ENCODE measurements at regions not wholly inside any gene's neighbourhood (a gene's known extent, or its start where the extent isn't known, plus 50 kb on each side); places are given as distances from the start of the nearest gene placed in this dataset.

- CTCF ChIA-PET = no interaction called here
- TF ChIP-seq, protein P1, sequence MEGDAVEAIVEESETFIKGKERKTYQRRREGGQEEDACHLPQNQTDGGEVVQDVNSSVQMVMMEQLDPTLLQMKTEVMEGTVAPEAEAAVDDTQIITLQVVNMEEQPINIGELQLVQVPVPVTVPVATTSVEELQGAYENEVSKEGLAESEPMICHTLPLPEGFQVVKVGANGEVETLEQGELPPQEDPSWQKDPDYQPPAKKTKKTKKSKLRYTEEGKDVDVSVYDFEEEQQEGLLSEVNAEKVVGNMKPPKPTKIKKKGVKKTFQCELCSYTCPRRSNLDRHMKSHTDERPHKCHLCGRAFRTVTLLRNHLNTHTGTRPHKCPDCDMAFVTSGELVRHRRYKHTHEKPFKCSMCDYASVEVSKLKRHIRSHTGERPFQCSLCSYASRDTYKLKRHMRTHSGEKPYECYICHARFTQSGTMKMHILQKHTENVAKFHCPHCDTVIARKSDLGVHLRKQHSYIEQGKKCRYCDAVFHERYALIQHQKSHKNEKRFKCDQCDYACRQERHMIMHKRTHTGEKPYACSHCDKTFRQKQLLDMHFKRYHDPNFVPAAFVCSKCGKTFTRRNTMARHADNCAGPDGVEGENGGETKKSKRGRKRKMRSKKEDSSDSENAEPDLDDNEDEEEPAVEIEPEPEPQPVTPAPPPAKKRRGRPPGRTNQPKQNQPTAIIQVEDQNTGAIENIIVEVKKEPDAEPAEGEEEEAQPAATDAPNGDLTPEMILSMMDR (conservative IDR thresholded peaks at IDR 0.05; ENCODE audit: low read depth, low read length) = no peak
- intact Hi-C loops (cut with micrococcal nuclease; ENCODE audit: unreplicated experiment) = no loop called here
- BruUV-seq (replicated peaks) = no TSS peak
- POLR2A ChIA-PET (ENCODE audit: low non-redundant PET) = no interaction called here
- H3K4me1 ChIP-seq (ENCODE audit: insufficient read depth, low read length, poor library complexity, severe bottlenecking) = no peaks in the 10 kb centered on the region
- H3K27ac ChIP-seq (ENCODE audit: low read depth, low read length, poor library complexity, severe bottlenecking) = no peak overlapping the region
- H3K9me3 ChIP-seq (ENCODE audit: low read depth, low read length, poor library complexity, severe bottlenecking) = no peaks in the 10 kb centered on the region
- H3K27me3 ChIP-seq (replicated peaks; ENCODE audit: insufficient read depth, low read depth, low read length, poor library complexity) = peaks cover 34% of the 10 kb centered on the region
- DNase-seq (ENCODE audit: low spot score) = no peak
- no peaks in the 10 kb centered on the region for H3K36me3 ChIP-seq (ENCODE audit: insufficient read depth, low read length, poor library complexity, severe bottlenecking)
- H3K4me3 ChIP-seq (ENCODE audit: low read depth, low read length, poor library complexity, severe bottlenecking) = no peak overlapping the region
Measured at GRCh38 chr7:155882596-155882995, 70.3 kb upstream of the SHH start.

- H3K4me1 ChIP-seq (ENCODE audit: insufficient read depth, low read length, poor library complexity, severe bottlenecking) = no peaks in the 10 kb centered on the region
- no TSS peak for BruUV-seq (replicated peaks)
- no peaks in the 10 kb centered on the region for H3K9me3 ChIP-seq (ENCODE audit: low read depth, low read length, poor library complexity, severe bottlenecking)
- no peaks in the 10 kb centered on the region for H3K36me3 ChIP-seq (ENCODE audit: insufficient read depth, low read length, poor library complexity, severe bottlenecking)
- CTCF ChIA-PET = no interaction called here
- peaks cover 31% of the 10 kb centered on the region for H3K27me3 ChIP-seq (replicated peaks; ENCODE audit: insufficient read depth, low read depth, low read length, poor library complexity)
- H3K27ac ChIP-seq (ENCODE audit: low read depth, low read length, poor library complexity, severe bottlenecking) = no peak overlapping the region
- H3K4me3 ChIP-seq (ENCODE audit: low read depth, low read length, poor library complexity, severe bottlenecking) = no peak overlapping the region
- POLR2A ChIA-PET (ENCODE audit: low non-redundant PET) = no interaction called here
- no peak for DNase-seq (ENCODE audit: low spot score)
- intact Hi-C loops (cut with micrococcal nuclease; ENCODE audit: unreplicated experiment) = no loop called here
- TF ChIP-seq EZH2 (IDR thresholded peaks at IDR 0.05; ENCODE audit: borderline replicate concordance, low read depth, low read length, poor library complexity, severe bottlenecking) = no peak
- TF ChIP-seq, protein P1 (conservative IDR thresholded peaks at IDR 0.05; ENCODE audit: low read depth, low read length) = no peak
Measured at GRCh38 chr7:155881471-155882350, 69.4 kb upstream of the SHH start.

GRCh38 chr7:155880721-155881120 lies 68.5 kb upstream of the SHH start:
- no peak for DNase-seq (ENCODE audit: low spot score)
- H3K4me3 ChIP-seq (ENCODE audit: low read depth, low read length, poor library complexity, severe bottlenecking) = no peak overlapping the region
- intact Hi-C loops (cut with micrococcal nuclease; ENCODE audit: unreplicated experiment) = no loop called here
- no peak overlapping the region for H3K27ac ChIP-seq (ENCODE audit: low read depth, low read length, poor library complexity, severe bottlenecking)
- TF ChIP-seq EZH2 (IDR thresholded peaks at IDR 0.05; ENCODE audit: borderline replicate concordance, low read depth, low read length, poor library complexity, severe bottlenecking) = no peak
- TF ChIP-seq, protein P1 (conservative IDR thresholded peaks at IDR 0.05; ENCODE audit: low read depth, low read length) = no peak
- peaks cover 39% of the 10 kb centered on the region for H3K27me3 ChIP-seq (replicated peaks; ENCODE audit: insufficient read depth, low read depth, low read length, poor library complexity)
- no peaks in the 10 kb centered on the region for H3K9me3 ChIP-seq (ENCODE audit: low read depth, low read length, poor library complexity, severe bottlenecking)
- ChIA-PET CTCF (no interaction called here), POLR2A (ENCODE audit: low non-redundant PET) (no interaction called here)
- no TSS peak for BruUV-seq (replicated peaks)
- no peaks in the 10 kb centered on the region for H3K4me1 ChIP-seq (ENCODE audit: insufficient read depth, low read length, poor library complexity, severe bottlenecking)
- no peaks in the 10 kb centered on the region for H3K36me3 ChIP-seq (ENCODE audit: insufficient read depth, low read length, poor library complexity, severe bottlenecking)
